Spleen (tissue), 7 donors: ENCODE measurements at regions not wholly inside any gene's neighbourhood (a gene's known extent, or its start where the extent isn't known, plus 50 kb on each side); places are given as distances from the start of the nearest gene placed in this dataset.

Source experiments
- POLR2A ChIP-seq, 3 donors: fragments of 450-650 bp; IDR thresholded peaks; one replicate each; pipeline ENCODE4 v1.5.1; 2017; ENCODE audit warnings: antibody characterized with exemption in 3 of 3, mild to moderate bottlenecking in 1 of 3
- POLR2AphosphoS5 ChIP-seq, 3 donors: sonication (generic); formaldehyde crosslinking; IDR thresholded peaks; one replicate each; pipeline ENCODE4 v1.5.1; 2017; ENCODE audit warnings: antibody characterized with exemption in 3 of 3
- TF ChIP-seq, protein P1 (sequence below), 11 experiments: fragments of 200-600 bp in 7 of 11; fragments of 450-650 bp in 4 of 11; sonication (generic) in 4 of 11; IDR thresholded peaks in 8 of 11; conservative IDR thresholded peaks in 3 of 11; 1 replicate in 7 of 11; 2 replicates in 4 of 11; pipeline versions ENCODE4 v1.4.0 to v1.8.0; 2016 to 2021; ENCODE audit warnings: antibody characterized with exemption in 11 of 11, inconsistent platforms in 4 of 11, mild to moderate bottlenecking in 1 of 11
- donor health status: DM: no; HTN: no; CAD: no; lungs with moderate emphysema.
- donor health status: DM: no; HTN: no; CAD: no.
- donor health status: DM: no; HTN: no; CAD: no.

DNA sequence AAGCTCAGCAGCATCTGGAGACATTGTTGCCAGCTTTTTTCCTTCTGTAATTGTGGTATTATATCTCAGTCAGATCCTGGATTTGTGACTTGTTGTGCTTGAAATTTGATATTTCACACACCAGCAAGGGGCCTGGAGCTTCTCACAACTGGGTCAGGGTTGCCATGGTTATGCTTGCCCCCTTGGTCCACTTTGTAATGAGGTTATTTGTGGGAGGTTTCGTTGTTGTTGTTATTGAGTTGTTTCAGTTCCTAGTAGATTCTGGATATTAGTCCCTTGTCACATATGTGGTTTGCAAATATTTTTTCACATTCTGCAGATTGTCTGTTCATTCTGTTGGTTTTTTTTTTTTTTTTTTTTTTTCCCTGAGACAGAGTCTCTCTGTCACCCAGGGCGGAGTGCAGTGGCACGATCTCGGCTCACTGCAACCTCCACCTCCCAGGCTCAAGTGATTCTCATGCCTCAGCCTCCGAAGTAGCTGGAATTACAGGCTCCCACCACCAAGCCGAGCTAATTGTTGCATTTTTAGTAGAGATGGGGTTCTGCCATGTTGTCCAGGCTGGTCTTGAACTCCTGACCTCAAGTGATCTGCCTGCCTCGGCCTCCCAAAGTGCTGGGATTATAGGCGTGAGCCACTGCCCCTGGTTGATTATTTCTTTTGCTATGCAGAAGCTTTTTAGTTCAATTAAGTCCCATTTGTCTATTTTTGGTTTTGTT is 80.6 kb upstream of the ETV6 start:
- TF ChIP-seq, protein P1, sequence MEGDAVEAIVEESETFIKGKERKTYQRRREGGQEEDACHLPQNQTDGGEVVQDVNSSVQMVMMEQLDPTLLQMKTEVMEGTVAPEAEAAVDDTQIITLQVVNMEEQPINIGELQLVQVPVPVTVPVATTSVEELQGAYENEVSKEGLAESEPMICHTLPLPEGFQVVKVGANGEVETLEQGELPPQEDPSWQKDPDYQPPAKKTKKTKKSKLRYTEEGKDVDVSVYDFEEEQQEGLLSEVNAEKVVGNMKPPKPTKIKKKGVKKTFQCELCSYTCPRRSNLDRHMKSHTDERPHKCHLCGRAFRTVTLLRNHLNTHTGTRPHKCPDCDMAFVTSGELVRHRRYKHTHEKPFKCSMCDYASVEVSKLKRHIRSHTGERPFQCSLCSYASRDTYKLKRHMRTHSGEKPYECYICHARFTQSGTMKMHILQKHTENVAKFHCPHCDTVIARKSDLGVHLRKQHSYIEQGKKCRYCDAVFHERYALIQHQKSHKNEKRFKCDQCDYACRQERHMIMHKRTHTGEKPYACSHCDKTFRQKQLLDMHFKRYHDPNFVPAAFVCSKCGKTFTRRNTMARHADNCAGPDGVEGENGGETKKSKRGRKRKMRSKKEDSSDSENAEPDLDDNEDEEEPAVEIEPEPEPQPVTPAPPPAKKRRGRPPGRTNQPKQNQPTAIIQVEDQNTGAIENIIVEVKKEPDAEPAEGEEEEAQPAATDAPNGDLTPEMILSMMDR (IDR thresholded peaks at IDR 0.05 in 8 of 11, conservative IDR thresholded peaks at IDR 0.05 in 3 of 11), result no peak
- TF ChIP-seq POLR2AphosphoS5 (IDR thresholded peaks at IDR 0.05) (no peak), POLR2A (IDR thresholded peaks at IDR 0.05) (no peak)
